Body of pancreas (tissue), 4 donors: ENCODE measurements at regions not wholly inside any gene's neighbourhood (a gene's known extent, or its start where the extent isn't known, plus 50 kb on each side); places are given as distances from the start of the nearest gene placed in this dataset.

ENCODE experiments used
- ATAC-seq: fragments of 150-250 bp; one replicate; pipeline ENCODE4 v1.9.1; 2016
- DNase-seq, 4 donors: peaks; one replicate each; pipeline ENCODE4 v3.0.0-alpha.2; 2019
- H3K27ac ChIP-seq, 4 donors: fragments of 200-600 bp; sonication (generic); 1 replicate in 3 of 4; 2 replicates in 1 of 4; pipeline versions ENCODE4 v1.5.1 to v1.6.1; 2016 to 2019; ENCODE audit warnings: mild to moderate bottlenecking in 1 of 4, mixed read lengths in 1 of 4, moderate library complexity in 1 of 4
- H3K27me3 ChIP-seq, 2 donors: fragments of 200-600 bp; sonication (generic); one replicate each; pipeline ENCODE4 v1.6.0; 2016; ENCODE audit warnings: mild to moderate bottlenecking in 1 of 2
- H3K36me3 ChIP-seq, 2 donors: fragments of 200-600 bp; sonication (generic); replicated peaks in 1 of 2; 2 replicates each; pipeline ENCODE4 v1.5.1; 2016; ENCODE audit warnings: low read depth in 2 of 2; ENCODE audit not compliant: insufficient read depth in 1 of 2
- H3K4me1 ChIP-seq: fragments of 200-600 bp; sonication (generic); one replicate; pipeline ENCODE4 v1.6.0; 2016
- H3K4me3 ChIP-seq, 2 donors: fragments of 200-600 bp; sonication (generic); 1 replicate in 1 of 2; 2 replicates in 1 of 2; pipeline ENCODE4 v1.5.1; 2016 to 2019
- H3K9me3 ChIP-seq, 3 donors: fragments of 200-600 bp; sonication (generic); 1 replicate in 2 of 3; 2 replicates in 1 of 3; pipeline ENCODE4 v1.5.1; 2016
- POLR2A ChIP-seq, 3 donors: fragments of 450-650 bp; IDR thresholded peaks; one replicate each; pipeline ENCODE4 v1.6.1; 2016; ENCODE audit warnings: antibody characterized with exemption in 3 of 3, mild to moderate bottlenecking in 2 of 3
- WGBS, 2 donors: methylation state at CpG; one replicate each; pipeline ENCODE4 v1.1.5; 2017; 5-methylcytosine and 5-hydroxymethylcytosine counted together
- intact Hi-C: fragments of 100-400 bp; cut with DNase I; formaldehyde crosslinking; loops from one replicate; pipeline ENCODE4 v1.15.1; 2023
- TF ChIP-seq, protein P1 (sequence below), 7 experiments: fragments of 450-650 bp in 4 of 7; fragments of 200-600 bp in 3 of 7; sonication (generic) in 3 of 7; IDR thresholded peaks; one replicate each; pipeline ENCODE4 v1.5.1; 2016 to 2019; ENCODE audit warnings: antibody characterized with exemption in 7 of 7

GRCh38 chr18:11215216-11215615 is 65.8 kb upstream of the PIEZO2 start:
- ATAC-seq (no peak), DNase-seq (no peak)
- 31 to 44% methylated on average over 4 of the region's 4 CpGs for WGBS, 2 donors
- Histone ChIP-seq H3K27ac (no peak overlapping the region), H3K4me3 (no peak overlapping the region), H3K27me3 (no peaks in the 10 kb centered on the region), H3K9me3 (no peaks in the 10 kb centered on the region), H3K36me3 (no peaks in the 10 kb centered on the region), H3K4me1 (no peaks in the 10 kb centered on the region)
- no peak for TF ChIP-seq POLR2A (IDR thresholded peaks at IDR 0.05)
- TF ChIP-seq, protein P1, sequence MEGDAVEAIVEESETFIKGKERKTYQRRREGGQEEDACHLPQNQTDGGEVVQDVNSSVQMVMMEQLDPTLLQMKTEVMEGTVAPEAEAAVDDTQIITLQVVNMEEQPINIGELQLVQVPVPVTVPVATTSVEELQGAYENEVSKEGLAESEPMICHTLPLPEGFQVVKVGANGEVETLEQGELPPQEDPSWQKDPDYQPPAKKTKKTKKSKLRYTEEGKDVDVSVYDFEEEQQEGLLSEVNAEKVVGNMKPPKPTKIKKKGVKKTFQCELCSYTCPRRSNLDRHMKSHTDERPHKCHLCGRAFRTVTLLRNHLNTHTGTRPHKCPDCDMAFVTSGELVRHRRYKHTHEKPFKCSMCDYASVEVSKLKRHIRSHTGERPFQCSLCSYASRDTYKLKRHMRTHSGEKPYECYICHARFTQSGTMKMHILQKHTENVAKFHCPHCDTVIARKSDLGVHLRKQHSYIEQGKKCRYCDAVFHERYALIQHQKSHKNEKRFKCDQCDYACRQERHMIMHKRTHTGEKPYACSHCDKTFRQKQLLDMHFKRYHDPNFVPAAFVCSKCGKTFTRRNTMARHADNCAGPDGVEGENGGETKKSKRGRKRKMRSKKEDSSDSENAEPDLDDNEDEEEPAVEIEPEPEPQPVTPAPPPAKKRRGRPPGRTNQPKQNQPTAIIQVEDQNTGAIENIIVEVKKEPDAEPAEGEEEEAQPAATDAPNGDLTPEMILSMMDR (IDR thresholded peaks at IDR 0.05): no peak
- intact Hi-C loops: no loop called here

GRCh38 chr18:11204020-11204419 is 54.7 kb upstream of the PIEZO2 start:
- Histone ChIP-seq H3K4me3 (no peak overlapping the region), H3K9me3 (no peaks in the 10 kb centered on the region), H3K27me3 (no peaks in the 10 kb centered on the region), H3K27ac (no peak overlapping the region), H3K36me3 (no peaks in the 10 kb centered on the region), H3K4me1 (no peaks in the 10 kb centered on the region)
- DNase-seq: no peak
- no peak for ATAC-seq
- TF ChIP-seq, protein P1 (IDR thresholded peaks at IDR 0.05): no peak
- TF ChIP-seq POLR2A (IDR thresholded peaks at IDR 0.05): no peak
- intact Hi-C loops: no loop called here
- WGBS, 2 donors: 37 to 59% methylated on average over 3 of the region's 3 CpGs

DNA sequence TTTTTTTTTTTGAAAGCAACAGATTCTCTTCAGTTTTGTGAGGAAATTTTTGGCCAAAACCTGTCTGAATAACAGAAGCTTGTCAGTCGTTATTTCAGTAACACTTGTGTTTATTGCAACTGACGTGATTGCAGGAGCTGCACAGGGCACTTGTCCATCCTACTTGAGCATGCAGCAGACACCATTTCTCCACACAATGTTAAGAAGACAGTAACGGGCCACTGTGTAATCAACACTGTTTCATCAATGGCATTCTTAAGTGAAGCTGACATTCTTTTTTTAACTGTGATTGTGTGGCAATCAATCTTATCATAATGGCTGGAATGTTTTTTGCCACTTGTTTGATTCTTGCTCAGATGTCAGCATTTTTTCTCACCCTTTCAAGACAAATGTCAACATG is 50.1 kb upstream of the PIEZO2 start:
- Histone ChIP-seq H3K36me3 (no peaks in the 10 kb centered on the region), H3K4me1 (no peaks in the 10 kb centered on the region), H3K27me3 (no peaks in the 10 kb centered on the region), H3K4me3 (no peak overlapping the region), H3K9me3 (no peaks in the 10 kb centered on the region), H3K27ac (no peak overlapping the region)
- DNase-seq (no peak), ATAC-seq (no peak)
- no peak for TF ChIP-seq POLR2A (IDR thresholded peaks at IDR 0.05)
- TF ChIP-seq, protein P1 (IDR thresholded peaks at IDR 0.05): no peak
- 30 to 39% methylated on average over 3 of the region's 3 CpGs for WGBS, 2 donors
- intact Hi-C loops: no loop called here
